ENCODE measurements at regions not wholly inside any gene's neighbourhood (a gene's known extent, or its start where the extent isn't known, plus 50 kb on each side); places are given as distances from the start of the nearest gene placed in this dataset.

GRCh38 chr6:10184371-10185227, 230.3 kb downstream of the TFAP2A start:
- no peak overlapping the region for H3K9ac ChIP-seq (ENCODE audit: low read length)
- FAIRE-seq (no peak), DNase-seq (ENCODE audit: low read depth) (no peak)
- H2AFZ ChIP-seq (ENCODE audit: low read depth, low read length): no peak overlapping the region
- no peaks in the 10 kb centered on the region for H3K27me3 ChIP-seq (ENCODE audit: insufficient read depth, low read length)
- no peak overlapping the region for H3K27ac ChIP-seq (ENCODE audit: low read depth, low read length)
- H3K36me3 ChIP-seq (ENCODE audit: insufficient read depth, low read length): no peaks in the 10 kb centered on the region
- H3K4me3 Mint-ChIP-seq (ENCODE audit: unreplicated experiment): no peak overlapping the region
- no peak overlapping the region for H3K4me3 ChIP-seq (ENCODE audit: insufficient read depth, low read depth, low read length)
- peaks cover 2% of the 10 kb centered on the region for H3K9me3 Mint-ChIP-seq (ENCODE audit: unreplicated experiment)
- H4K20me1 ChIP-seq (ENCODE audit: insufficient read depth, low read length): no peaks in the 10 kb centered on the region
- no peaks in the 10 kb centered on the region for H3K4me1 Mint-ChIP-seq (ENCODE audit: low read depth, unreplicated experiment)
- H3K4me2 ChIP-seq (ENCODE audit: low read length): no peak overlapping the region
- no peaks in the 10 kb centered on the region for H3K9me3 ChIP-seq (ENCODE audit: insufficient read depth, low read depth, low read length)
- TF ChIP-seq CTCF (IDR thresholded peaks at IDR 0.05; ENCODE audit: insufficient read depth, low read depth, low read length): no peak
- no peak for TF ChIP-seq EZH2 (IDR thresholded peaks at IDR 0.05; ENCODE audit: insufficient read depth, low read length)
- H3K36me3 Mint-ChIP-seq (ENCODE audit: low read depth, unreplicated experiment): no peaks in the 10 kb centered on the region
- H3K4me1 ChIP-seq (ENCODE audit: insufficient read depth, low read length): no peaks in the 10 kb centered on the region
- no peak overlapping the region for H3K27ac Mint-ChIP-seq (ENCODE audit: unreplicated experiment)
- H3K27me3 Mint-ChIP-seq (ENCODE audit: low read depth, unreplicated experiment): peaks cover 9% of the 10 kb centered on the region
- no peaks in the 10 kb centered on the region for H3K79me2 ChIP-seq (ENCODE audit: insufficient read depth, low read length)

GRCh38 chr6:10180138-10181074, 234.5 kb downstream of the TFAP2A start:
- no peaks in the 10 kb centered on the region for H3K79me2 ChIP-seq (ENCODE audit: insufficient read depth, low read length)
- H3K4me2 ChIP-seq (ENCODE audit: low read length): no peak overlapping the region
- FAIRE-seq (no peak), DNase-seq (ENCODE audit: low read depth) (no peak)
- H3K27me3 ChIP-seq (ENCODE audit: insufficient read depth, low read length): no peaks in the 10 kb centered on the region
- Mint-ChIP-seq H3K4me1 (ENCODE audit: low read depth, unreplicated experiment) (peaks cover 7% of the 10 kb centered on the region), H3K36me3 (ENCODE audit: low read depth, unreplicated experiment) (no peaks in the 10 kb centered on the region), H3K4me3 (ENCODE audit: unreplicated experiment) (no peak overlapping the region), H3K27ac (ENCODE audit: unreplicated experiment) (no peak overlapping the region), H3K27me3 (ENCODE audit: low read depth, unreplicated experiment) (peaks cover 3% of the 10 kb centered on the region), H3K9me3 (ENCODE audit: unreplicated experiment) (peaks cover 2% of the 10 kb centered on the region)
- TF ChIP-seq CTCF (IDR thresholded peaks at IDR 0.05; ENCODE audit: insufficient read depth, low read depth, low read length) (no peak), EZH2 (IDR thresholded peaks at IDR 0.05; ENCODE audit: insufficient read depth, low read length) (no peak)
- no peak overlapping the region for H3K27ac ChIP-seq (ENCODE audit: low read depth, low read length)
- no peaks in the 10 kb centered on the region for H3K4me1 ChIP-seq (ENCODE audit: insufficient read depth, low read length)
- no peaks in the 10 kb centered on the region for H3K9me3 ChIP-seq (ENCODE audit: insufficient read depth, low read depth, low read length)
- H4K20me1 ChIP-seq (ENCODE audit: insufficient read depth, low read length): no peaks in the 10 kb centered on the region
- no peak overlapping the region for H3K9ac ChIP-seq (ENCODE audit: low read length)
- no peaks in the 10 kb centered on the region for H3K36me3 ChIP-seq (ENCODE audit: insufficient read depth, low read length)
- H3K4me3 ChIP-seq (ENCODE audit: insufficient read depth, low read depth, low read length): no peak overlapping the region
- no peak overlapping the region for H2AFZ ChIP-seq (ENCODE audit: low read depth, low read length)
